Left forelimb (tissue), 1 donor: ENCODE measurements at regions not wholly inside any gene's neighbourhood (a gene's known extent, or its start where the extent isn't known, plus 50 kb on each side); places are given as distances from the start of the nearest gene placed in this dataset.

ENCODE experiments used
- DNase-seq: peaks from one replicate; pipeline ENCODE4 v3.0.0-alpha.2; 2018; ENCODE audit warnings: low spot score

- no peak for DNase-seq
Measured at GRCh38 chr13:82698383-82698782, 1183.9 kb downstream of the SLITRK1 start.

- DNase-seq: no peak
Measured at GRCh38 chr13:82693607-82694006, 1188.7 kb downstream of the SLITRK1 start.

GRCh38 chr13:82688400-82688994, 1193.8 kb downstream of the SLITRK1 start:
- no peak for DNase-seq

GRCh38 chr13:82687884-82688283, 1194.4 kb downstream of the SLITRK1 start:
- no peak for DNase-seq

GRCh38 chr13:82681535-82681934, 1200.7 kb downstream of the SLITRK1 start:
- no peak for DNase-seq

GRCh38 chr13:82678052-82678451, 1204.2 kb downstream of the SLITRK1 start:
- no peak for DNase-seq

- DNase-seq: no peak
Measured at GRCh38 chr13:82675024-82675423, 1207.2 kb downstream of the SLITRK1 start.

- DNase-seq: no peak
Measured at GRCh38 chr13:82674546-82674945, 1207.7 kb downstream of the SLITRK1 start.

- DNase-seq: no peak
Measured at GRCh38 chr13:82672248-82672647, 1210.0 kb downstream of the SLITRK1 start.

GRCh38 chr13:82664183-82664582, 1218.1 kb downstream of the SLITRK1 start:
- no peak for DNase-seq

- DNase-seq: no peak
Measured at GRCh38 chr13:82661126-82661525, 1221.1 kb downstream of the SLITRK1 start.

GRCh38 chr13:82658811-82659210, 1223.5 kb downstream of the SLITRK1 start:
- DNase-seq: no peak

GRCh38 chr13:82657471-82657870, 1224.8 kb downstream of the SLITRK1 start:
- DNase-seq: no peak

GRCh38 chr13:82654861-82655855, 1227.1 kb downstream of the SLITRK1 start:
- DNase-seq: no peak

GRCh38 chr13:82654143-82654542, 1228.1 kb downstream of the SLITRK1 start:
- no peak for DNase-seq

GRCh38 chr13:82647540-82647939, 1234.7 kb downstream of the SLITRK1 start:
- no peak for DNase-seq

GRCh38 chr13:82636119-82636518, 1246.2 kb downstream of the SLITRK1 start:
- DNase-seq: no peak

- no peak for DNase-seq
Measured at GRCh38 chr13:82634946-82635345, 1247.3 kb downstream of the SLITRK1 start.

- no peak for DNase-seq
Measured at GRCh38 chr13:82627183-82627582, 1255.1 kb downstream of the SLITRK1 start.

- no peak for DNase-seq
Measured at GRCh38 chr13:82625717-82626116, 1256.6 kb downstream of the SLITRK1 start.

- DNase-seq: no peak
Measured at GRCh38 chr13:82615043-82615442, 1267.2 kb downstream of the SLITRK1 start.

GRCh38 chr13:82614086-82614485, 1268.2 kb downstream of the SLITRK1 start:
- no peak for DNase-seq

GRCh38 chr13:82606008-82606407, 1276.3 kb downstream of the SLITRK1 start:
- DNase-seq: no peak
